HG02885 (cell line): ENCODE measurements at regions not wholly inside any gene's neighbourhood (a gene's known extent, or its start where the extent isn't known, plus 50 kb on each side); places are given as distances from the start of the nearest gene placed in this dataset.

Source experiments
- ATAC-seq: cut with Tn5 transposase; IDR thresholded peaks from one replicate; pipeline ENCODE4 v1.9.1; 2021; ENCODE audit warnings: mild to moderate bottlenecking; ENCODE audit not compliant: unreplicated experiment, poor library complexity

GRCh38 chr10:21071001-21071673 is 174.0 kb upstream of the NEBL start:
- ATAC-seq = no peak

GRCh38 chr10:21069929-21070700 is 173.0 kb upstream of the NEBL start:
- no peak for ATAC-seq

- ATAC-seq = no peak
These were observed 172.2 kb upstream of the NEBL start for GRCh38 chr10:21069278-21069677.

- ATAC-seq = no peak
These were observed 171.0 kb upstream of the NEBL start for GRCh38 chr10:21068026-21068656.

- no peak for ATAC-seq
These were observed 168.6 kb upstream of the NEBL start for GRCh38 chr10:21065621-21066248.

- ATAC-seq = no peak
These were observed 164.9 kb upstream of the NEBL start for GRCh38 chr10:21061982-21062381.

GRCh38 chr10:21061184-21061583 is 164.1 kb upstream of the NEBL start:
- ATAC-seq = no peak

- ATAC-seq = no peak
These were observed 163.5 kb upstream of the NEBL start for GRCh38 chr10:21060626-21061025.

- ATAC-seq = no peak
These were observed 160.9 kb upstream of the NEBL start for GRCh38 chr10:21057989-21058388.

GRCh38 chr10:21057436-21057835 is 160.3 kb upstream of the NEBL start:
- ATAC-seq = no peak

GRCh38 chr10:21056461-21056860 is 159.3 kb upstream of the NEBL start:
- ATAC-seq = no peak

- no peak for ATAC-seq
These were observed 158.4 kb upstream of the NEBL start for GRCh38 chr10:21055339-21056135.

- no peak for ATAC-seq
These were observed 157.0 kb upstream of the NEBL start for GRCh38 chr10:21053953-21054690.

GRCh38 chr10:21052709-21053104 is 155.6 kb upstream of the NEBL start:
- no peak for ATAC-seq

GRCh38 chr10:21052072-21052708 is 155.1 kb upstream of the NEBL start:
- no peak for ATAC-seq

GRCh38 chr10:21049482-21049881 is 152.4 kb upstream of the NEBL start:
- ATAC-seq = no peak

GRCh38 chr10:21048068-21048467 is 151.0 kb upstream of the NEBL start:
- ATAC-seq = no peak

GRCh38 chr10:21047511-21047910 is 150.4 kb upstream of the NEBL start:
- ATAC-seq = no peak

- no peak for ATAC-seq
These were observed 150.0 kb upstream of the NEBL start for GRCh38 chr10:21047096-21047495.
